A673 (cell line): ENCODE measurements at regions not wholly inside any gene's neighbourhood (a gene's known extent, or its start where the extent isn't known, plus 50 kb on each side); places are given as distances from the start of the nearest gene placed in this dataset.

Experiments used
- EZH2 ChIP-seq: fragments of 200-600 bp; sonication (generic); IDR thresholded peaks from 2 replicates; pipeline ENCODE4 v1.6.1; 2017; ENCODE audit warnings: borderline replicate concordance, low read depth, mild to moderate bottlenecking, mixed read lengths, antibody characterized with exemption, low read length; ENCODE audit not compliant: poor library complexity, severe bottlenecking
- TF ChIP-seq, protein P1 (sequence below): fragments of 300-800, 200-600 bp; sonication (generic); conservative IDR thresholded peaks from 2 replicates; pipeline ENCODE4 v1.5.1; 2017; ENCODE audit warnings: low read depth, mild to moderate bottlenecking, antibody characterized with exemption, low read length, moderate library complexity, mixed read lengths

- TF ChIP-seq, protein P1, sequence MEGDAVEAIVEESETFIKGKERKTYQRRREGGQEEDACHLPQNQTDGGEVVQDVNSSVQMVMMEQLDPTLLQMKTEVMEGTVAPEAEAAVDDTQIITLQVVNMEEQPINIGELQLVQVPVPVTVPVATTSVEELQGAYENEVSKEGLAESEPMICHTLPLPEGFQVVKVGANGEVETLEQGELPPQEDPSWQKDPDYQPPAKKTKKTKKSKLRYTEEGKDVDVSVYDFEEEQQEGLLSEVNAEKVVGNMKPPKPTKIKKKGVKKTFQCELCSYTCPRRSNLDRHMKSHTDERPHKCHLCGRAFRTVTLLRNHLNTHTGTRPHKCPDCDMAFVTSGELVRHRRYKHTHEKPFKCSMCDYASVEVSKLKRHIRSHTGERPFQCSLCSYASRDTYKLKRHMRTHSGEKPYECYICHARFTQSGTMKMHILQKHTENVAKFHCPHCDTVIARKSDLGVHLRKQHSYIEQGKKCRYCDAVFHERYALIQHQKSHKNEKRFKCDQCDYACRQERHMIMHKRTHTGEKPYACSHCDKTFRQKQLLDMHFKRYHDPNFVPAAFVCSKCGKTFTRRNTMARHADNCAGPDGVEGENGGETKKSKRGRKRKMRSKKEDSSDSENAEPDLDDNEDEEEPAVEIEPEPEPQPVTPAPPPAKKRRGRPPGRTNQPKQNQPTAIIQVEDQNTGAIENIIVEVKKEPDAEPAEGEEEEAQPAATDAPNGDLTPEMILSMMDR = no peak
- TF ChIP-seq EZH2 = no peak
Observed at GRCh38 chr10:2494399-2494798, 572.9 kb upstream of the PFKP start.
